ENCODE measurements at regions not wholly inside any gene's neighbourhood (a gene's known extent, or its start where the extent isn't known, plus 50 kb on each side); places are given as distances from the start of the nearest gene placed in this dataset.
"Not testable (repeated sequence)": the region's sequence is repeated elsewhere in the genome, so short reads cannot be mapped to it uniquely, and the experiment has no call there.

GRCh38 chr5:85967681-85968080, 650.1 kb upstream of the COX7C start:
- Mint-ChIP-seq H3K27me3 (ENCODE audit: unreplicated experiment) (no peaks in the 10 kb centered on the region), H3K4me3 (ENCODE audit: low read depth, unreplicated experiment) (no peak overlapping the region), H3K9me3 (ENCODE audit: low read depth, unreplicated experiment) (peaks cover 3% of the 10 kb centered on the region), H3K36me3 (ENCODE audit: insufficient read depth, unreplicated experiment) (no peaks in the 10 kb centered on the region), H3K27ac (ENCODE audit: unreplicated experiment) (no peak overlapping the region), H3K4me1 (ENCODE audit: low read depth, unreplicated experiment) (no peaks in the 10 kb centered on the region)
- DNase-seq: no peak
- CTCF ChIA-PET: no interaction called here
- BruUV-seq (replicated peaks): no TSS peak
- intact Hi-C loops (cut with micrococcal nuclease; ENCODE audit: unreplicated experiment): no loop called here
- TF ChIP-seq CTCF (IDR thresholded peaks at IDR 0.05; ENCODE audit: unreplicated experiment): no peak

- no peak for TF ChIP-seq CTCF (IDR thresholded peaks at IDR 0.05; ENCODE audit: unreplicated experiment)
- Mint-ChIP-seq H3K4me3 (ENCODE audit: low read depth, unreplicated experiment) (no peak overlapping the region), H3K27me3 (ENCODE audit: unreplicated experiment) (no peaks in the 10 kb centered on the region), H3K4me1 (ENCODE audit: low read depth, unreplicated experiment) (no peaks in the 10 kb centered on the region), H3K36me3 (ENCODE audit: insufficient read depth, unreplicated experiment) (no peaks in the 10 kb centered on the region), H3K9me3 (ENCODE audit: low read depth, unreplicated experiment) (peaks cover 2% of the 10 kb centered on the region), H3K27ac (ENCODE audit: unreplicated experiment) (no peak overlapping the region)
- DNase-seq: no peak
- intact Hi-C loops (cut with micrococcal nuclease; ENCODE audit: unreplicated experiment): no loop called here
- BruUV-seq (replicated peaks): no TSS peak
- CTCF ChIA-PET: no interaction called here
These were observed 645.2 kb upstream of the COX7C start for GRCh38 chr5:85972539-85972938.

- Mint-ChIP-seq H3K4me1 (ENCODE audit: low read depth, unreplicated experiment) (no peaks in the 10 kb centered on the region), H3K27me3 (ENCODE audit: unreplicated experiment) (no peaks in the 10 kb centered on the region), H3K36me3 (ENCODE audit: insufficient read depth, unreplicated experiment) (no peaks in the 10 kb centered on the region), H3K27ac (ENCODE audit: unreplicated experiment) (no peak overlapping the region), H3K9me3 (ENCODE audit: low read depth, unreplicated experiment) (peaks cover 4% of the 10 kb centered on the region), H3K4me3 (ENCODE audit: low read depth, unreplicated experiment) (no peak overlapping the region)
- CTCF ChIA-PET: no interaction called here
- intact Hi-C loops (cut with micrococcal nuclease; ENCODE audit: unreplicated experiment): no loop called here
- BruUV-seq (replicated peaks): no TSS peak
- no peak for TF ChIP-seq CTCF (IDR thresholded peaks at IDR 0.05; ENCODE audit: unreplicated experiment)
- DNase-seq: no peak
These were observed 632.6 kb upstream of the COX7C start for GRCh38 chr5:85985167-85985566.

GRCh38 chr5:85990998-85991397, 626.7 kb upstream of the COX7C start:
- H3K36me3 Mint-ChIP-seq (ENCODE audit: insufficient read depth, unreplicated experiment): no peaks in the 10 kb centered on the region

GRCh38 chr5:85994653-85995052, 623.1 kb upstream of the COX7C start:
- H3K27me3 Mint-ChIP-seq (ENCODE audit: unreplicated experiment); H3K4me1 Mint-ChIP-seq (ENCODE audit: low read depth, unreplicated experiment); H3K36me3 Mint-ChIP-seq (ENCODE audit: insufficient read depth, unreplicated experiment); H3K27ac Mint-ChIP-seq (ENCODE audit: unreplicated experiment); BruUV-seq (replicated peaks); intact Hi-C loops (cut with micrococcal nuclease; ENCODE audit: unreplicated experiment); DNase-seq; H3K4me3 Mint-ChIP-seq (ENCODE audit: low read depth, unreplicated experiment); CTCF ChIA-PET: not testable (repeated sequence)
- peaks cover 10% of the 10 kb centered on the region for H3K9me3 Mint-ChIP-seq (ENCODE audit: low read depth, unreplicated experiment)

More at GRCh38 chr5:85990998-85991397, 626.7 kb upstream of the COX7C start:
- peaks cover 13% of the 10 kb centered on the region for H3K9me3 Mint-ChIP-seq (ENCODE audit: low read depth, unreplicated experiment)
- no TSS peak for BruUV-seq (replicated peaks)
- no peak for TF ChIP-seq CTCF (IDR thresholded peaks at IDR 0.05; ENCODE audit: unreplicated experiment)
- no peaks in the 10 kb centered on the region for H3K27me3 Mint-ChIP-seq (ENCODE audit: unreplicated experiment)
- H3K4me1 Mint-ChIP-seq (ENCODE audit: low read depth, unreplicated experiment): no peaks in the 10 kb centered on the region
- intact Hi-C loops (cut with micrococcal nuclease; ENCODE audit: unreplicated experiment): no loop called here
- H3K27ac Mint-ChIP-seq (ENCODE audit: unreplicated experiment): no peak overlapping the region
- no peak overlapping the region for H3K4me3 Mint-ChIP-seq (ENCODE audit: low read depth, unreplicated experiment)
- CTCF ChIA-PET: no interaction called here
- no peak for DNase-seq
